GM21360 (cell line): ENCODE measurements at regions not wholly inside any gene's neighbourhood (a gene's known extent, or its start where the extent isn't known, plus 50 kb on each side); places are given as distances from the start of the nearest gene placed in this dataset.
"Not testable (repeated sequence)": the region's sequence is repeated elsewhere in the genome, so short reads cannot be mapped to it uniquely, and the experiment has no call there.

Source experiments
- ATAC-seq: cut with Tn5 transposase; IDR thresholded peaks from one replicate; pipeline ENCODE4 v1.9.1; 2021; ENCODE audit warnings: mild to moderate bottlenecking, moderate library complexity; ENCODE audit not compliant: unreplicated experiment

GRCh38 chr14:30417121-30417520 lies 141.8 kb upstream of the G2E3 start:
- no peak for ATAC-seq

GRCh38 chr14:30417999-30418398 lies 141.0 kb upstream of the G2E3 start:
- ATAC-seq: no peak

GRCh38 chr14:30419037-30419436 lies 139.9 kb upstream of the G2E3 start:
- ATAC-seq: no peak

- ATAC-seq: no peak
Observed at GRCh38 chr14:30420515-30420914, 138.4 kb upstream of the G2E3 start.

- no peak for ATAC-seq
Observed at GRCh38 chr14:30426463-30426862, 132.5 kb upstream of the G2E3 start.

GRCh38 chr14:30427401-30427800 lies 131.6 kb upstream of the G2E3 start:
- no peak for ATAC-seq

- ATAC-seq: no peak
Observed at GRCh38 chr14:30427846-30428245, 131.1 kb upstream of the G2E3 start.

- ATAC-seq: no peak
Observed at GRCh38 chr14:30431552-30431951, 127.4 kb upstream of the G2E3 start.

GRCh38 chr14:30440961-30441360 lies 118.0 kb upstream of the G2E3 start:
- ATAC-seq: no peak

- ATAC-seq: no peak
Observed at GRCh38 chr14:30443368-30444007, 115.5 kb upstream of the G2E3 start.

GRCh38 chr14:30444451-30444850 lies 114.5 kb upstream of the G2E3 start:
- no peak for ATAC-seq

- no peak for ATAC-seq
Observed at GRCh38 chr14:30445011-30445793, 113.8 kb upstream of the G2E3 start.

GRCh38 chr14:30445852-30446251 lies 113.1 kb upstream of the G2E3 start:
- no peak for ATAC-seq

- no peak for ATAC-seq
Observed at GRCh38 chr14:30450631-30451545, 108.1 kb upstream of the G2E3 start.

- no peak for ATAC-seq
Observed at GRCh38 chr14:30456296-30456695, 102.7 kb upstream of the G2E3 start.

- ATAC-seq: no peak
Observed at GRCh38 chr14:30462358-30462757, 96.6 kb upstream of the G2E3 start.

- no peak for ATAC-seq
Observed at GRCh38 chr14:30464481-30464880, 94.5 kb upstream of the G2E3 start.

- ATAC-seq: no peak
Observed at GRCh38 chr14:30468354-30468753, 90.6 kb upstream of the G2E3 start.

GRCh38 chr14:30471980-30472379 lies 87.0 kb upstream of the G2E3 start:
- ATAC-seq: no peak

- ATAC-seq: not testable (repeated sequence)
Observed at GRCh38 chr14:30473846-30474696, 84.9 kb upstream of the G2E3 start.

- no peak for ATAC-seq
Observed at GRCh38 chr14:30482276-30482675, 76.7 kb upstream of the G2E3 start.
